PC-9 (cell line): ENCODE measurements at regions not wholly inside any gene's neighbourhood (a gene's known extent, or its start where the extent isn't known, plus 50 kb on each side); places are given as distances from the start of the nearest gene placed in this dataset.

Source experiments
- BruUV-seq: library from RNA; stranded (reverse); fragments of 400-500 nt; replicated peaks from 2 replicates; lab custom pipeline; 2021; lab: Mats Ljungman, UMichigan
- CTCF ChIA-PET: fragments of 300-600 bp; sonication (Branson Sonifier 250); formaldehyde crosslinking; loops from one replicate; lab custom pipeline; 2022; ENCODE audit warnings: antibody characterized with exemption; lab: Charles Lee
- POLR2A ChIA-PET: fragments of 300-600 bp; sonication (Branson Sonifier 250); formaldehyde crosslinking; loops from one replicate; lab custom pipeline; 2022; ENCODE audit warnings: antibody characterized with exemption; ENCODE audit not compliant: unreplicated experiment; lab: Charles Lee
- DNase-seq, 2 experiments: peaks; one replicate each; pipeline versions ENCODE4 v3.0.0 to v3.0.0-alpha.2; 2015 to 2022; ENCODE audit warnings: mixed read lengths in 1 of 2
- H2AFZ ChIP-seq: fragments of 200-600 bp; sonication (generic); 2 replicates; pipeline ENCODE4 v1.8.1; 2017; ENCODE audit warnings: antibody characterized with exemption
- H3F3A ChIP-seq: fragments of 200-600 bp; sonication (generic); 2 replicates; pipeline ENCODE4 v1.8.1; 2017; ENCODE audit warnings: antibody characterized with exemption, mild to moderate bottlenecking, low read depth; ENCODE audit not compliant: insufficient read depth
- H3K27ac ChIP-seq: fragments of 200-600 bp; sonication (generic); 2 replicates; pipeline ENCODE4 v1.6.1; 2016; ENCODE audit warnings: mixed run types
- H3K27me3 ChIP-seq: fragments of 200-600 bp; sonication (generic); 2 replicates; pipeline ENCODE4 v1.6.1; 2016; ENCODE audit warnings: low read depth, mixed run types; ENCODE audit not compliant: insufficient read depth
- H3K36me3 ChIP-seq: fragments of 200-600 bp; sonication (generic); 2 replicates; pipeline ENCODE4 v1.6.1; 2016; ENCODE audit warnings: low read depth, mixed run types
- H3K4me1 ChIP-seq: fragments of 200-600 bp; sonication (generic); replicated peaks from 2 replicates; pipeline ENCODE4 v1.6.1; 2016; ENCODE audit warnings: mixed run types; ENCODE audit not compliant: insufficient read depth
- H3K4me2 ChIP-seq: fragments of 200-600 bp; sonication (generic); 2 replicates; pipeline ENCODE4 v1.6.1; 2017; ENCODE audit warnings: mixed run types
- H3K4me3 ChIP-seq: fragments of 200-600 bp; sonication (generic); 2 replicates; pipeline ENCODE4 v1.6.1; 2016; ENCODE audit warnings: mixed run types
- H3K79me2 ChIP-seq: fragments of 200-600 bp; sonication (generic); 2 replicates; pipeline ENCODE4 v1.6.1; 2017; ENCODE audit warnings: low read depth, mixed run types
- H3K9me2 ChIP-seq: fragments of 200-600 bp; sonication (generic); 2 replicates; pipeline ENCODE4 v1.8.1; 2017; ENCODE audit warnings: mild to moderate bottlenecking; ENCODE audit not compliant: insufficient read depth
- H3K9me3 ChIP-seq: fragments of 200-600 bp; sonication (generic); 2 replicates; pipeline ENCODE4 v1.8.1; 2016; ENCODE audit warnings: low read depth; ENCODE audit not compliant: insufficient read depth
- H4K20me1 ChIP-seq: fragments of 200-600 bp; sonication (generic); 2 replicates; pipeline ENCODE4 v1.8.1; 2017; ENCODE audit not compliant: insufficient read depth
- CTCF ChIP-seq: fragments of 200-600 bp; sonication (generic); conservative IDR thresholded peaks from 2 replicates; pipeline ENCODE4 v1.6.1; 2017; ENCODE audit warnings: mixed run types, antibody characterized with exemption, mild to moderate bottlenecking, moderate library complexity
- EZH2 ChIP-seq: fragments of 200-600 bp; sonication (generic); IDR thresholded peaks from 2 replicates; pipeline ENCODE4 v1.8.0; 2017; ENCODE audit warnings: antibody characterized with exemption, low read depth
- intact Hi-C: fragments of 100-400 bp; cut with micrococcal nuclease; formaldehyde crosslinking; loops from one replicate; pipeline ENCODE4 v1.10.0; 2022; ENCODE audit not compliant: unreplicated experiment

DNA sequence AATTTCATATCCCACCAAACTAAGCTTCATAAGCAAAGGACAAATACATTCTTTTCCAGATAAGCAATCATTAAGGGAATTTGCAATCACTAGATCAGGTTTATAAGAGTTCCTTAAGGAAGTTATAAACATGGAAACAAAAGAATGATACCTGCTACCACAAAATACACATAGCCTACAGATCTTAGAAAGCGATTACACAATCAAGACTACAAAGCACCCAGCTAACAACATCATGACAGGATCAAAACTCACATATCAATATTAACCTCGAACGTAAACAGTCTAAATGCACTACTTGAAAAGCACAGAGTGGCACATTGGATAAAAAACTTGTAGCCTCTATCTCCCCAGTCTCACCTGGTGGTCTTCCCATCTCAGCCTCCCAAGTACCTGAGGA is 512.4 kb upstream of the PTGER4 start:
- Histone ChIP-seq H3K27me3 (no peaks in the 10 kb centered on the region), H3K36me3 (no peaks in the 10 kb centered on the region), H2AFZ (no peak overlapping the region), H3F3A (no peaks in the 10 kb centered on the region), H3K27ac (no peak overlapping the region), H4K20me1 (no peaks in the 10 kb centered on the region), H3K4me3 (no peak overlapping the region), H3K4me2 (no peak overlapping the region), H3K9me3 (peaks cover 19% of the 10 kb centered on the region), H3K79me2 (no peaks in the 10 kb centered on the region), H3K9me2 (no peaks in the 10 kb centered on the region), H3K4me1 (peaks cover 2% of the 10 kb centered on the region)
- DNase-seq = no peak
- TF ChIP-seq EZH2 (no peak), CTCF (no peak)
- POLR2A ChIA-PET = no interaction called here
- CTCF ChIA-PET = no interaction called here
- no TSS peak for BruUV-seq
- intact Hi-C loops = loop anchor here (2.0 to 5.0 kb wide), 2 partner anchors 512 to 570 kb away; partner anchors contain the start of gene PTGER4

DNA sequence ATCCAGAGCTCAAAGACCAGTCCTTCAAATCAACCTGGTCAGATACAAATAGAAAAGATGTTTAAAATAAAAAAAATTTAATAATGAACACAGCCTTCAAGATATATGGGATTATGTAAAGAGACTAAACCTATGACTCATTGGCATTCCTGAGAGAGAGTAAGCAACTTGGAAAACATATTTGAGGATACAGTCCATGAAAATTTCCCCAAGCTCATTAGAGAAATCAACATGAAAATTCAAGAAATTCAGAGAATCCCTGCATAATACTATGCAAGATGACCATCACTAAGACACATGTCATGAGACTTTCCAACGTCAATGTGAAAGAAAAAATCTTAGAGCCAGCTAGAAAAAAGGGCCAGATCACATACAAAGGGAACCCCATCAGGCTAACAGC is 512.9 kb upstream of the PTGER4 start:
- H3K36me3 ChIP-seq = no peaks in the 10 kb centered on the region
- POLR2A ChIA-PET = no interaction called here
- no peak overlapping the region for H3K4me2 ChIP-seq
- H2AFZ ChIP-seq = no peak overlapping the region
- intact Hi-C loops = loop anchor here (1.0 to 5.0 kb wide), 3 partner anchors 512 to 570 kb away; partner anchors contain the start of gene PTGER4
- DNase-seq = no peak
- no peaks in the 10 kb centered on the region for H3K4me1 ChIP-seq
- H4K20me1 ChIP-seq = no peaks in the 10 kb centered on the region
- H3K9me3 ChIP-seq = peaks cover 17% of the 10 kb centered on the region
- no peak overlapping the region for H3K27ac ChIP-seq
- no peak overlapping the region for H3K4me3 ChIP-seq
- BruUV-seq = no TSS peak
- H3F3A ChIP-seq = no peaks in the 10 kb centered on the region
- CTCF ChIA-PET = no interaction called here
- no peaks in the 10 kb centered on the region for H3K79me2 ChIP-seq
- H3K9me2 ChIP-seq = no peaks in the 10 kb centered on the region
- H3K27me3 ChIP-seq = no peaks in the 10 kb centered on the region
- no peak for TF ChIP-seq CTCF
- no peak for TF ChIP-seq EZH2

- DNase-seq = no peak
- H2AFZ ChIP-seq = no peak overlapping the region
- ChIA-PET CTCF (no interaction called here), POLR2A (no interaction called here)
- no TSS peak for BruUV-seq
- H3K79me2 ChIP-seq = no peaks in the 10 kb centered on the region
- TF ChIP-seq EZH2 = no peak
- TF ChIP-seq CTCF = 0 out of 2 replicates have a peak, but pooled peaks have one; percentile 30
- intact Hi-C loops = loop anchor here (1.0 to 5.0 kb wide), 3 partner anchors 513 to 571 kb away; partner anchors contain the start of gene PTGER4
- no peaks in the 10 kb centered on the region for H3K27me3 ChIP-seq
- peaks cover 9% of the 10 kb centered on the region for H3K9me3 ChIP-seq
- no peaks in the 10 kb centered on the region for H3K36me3 ChIP-seq
- no peaks in the 10 kb centered on the region for H3K4me1 ChIP-seq
- H4K20me1 ChIP-seq = no peaks in the 10 kb centered on the region
- no peak overlapping the region for H3K4me2 ChIP-seq
- no peak overlapping the region for H3K4me3 ChIP-seq
- no peaks in the 10 kb centered on the region for H3F3A ChIP-seq
- no peak overlapping the region for H3K27ac ChIP-seq
- no peaks in the 10 kb centered on the region for H3K9me2 ChIP-seq
These were observed 513.7 kb upstream of the PTGER4 start for GRCh38 chr5:40165789-40166728.
